ENCODE measurements at regions not wholly inside any gene's neighbourhood (a gene's known extent, or its start where the extent isn't known, plus 50 kb on each side); places are given as distances from the start of the nearest gene placed in this dataset.

DNA sequence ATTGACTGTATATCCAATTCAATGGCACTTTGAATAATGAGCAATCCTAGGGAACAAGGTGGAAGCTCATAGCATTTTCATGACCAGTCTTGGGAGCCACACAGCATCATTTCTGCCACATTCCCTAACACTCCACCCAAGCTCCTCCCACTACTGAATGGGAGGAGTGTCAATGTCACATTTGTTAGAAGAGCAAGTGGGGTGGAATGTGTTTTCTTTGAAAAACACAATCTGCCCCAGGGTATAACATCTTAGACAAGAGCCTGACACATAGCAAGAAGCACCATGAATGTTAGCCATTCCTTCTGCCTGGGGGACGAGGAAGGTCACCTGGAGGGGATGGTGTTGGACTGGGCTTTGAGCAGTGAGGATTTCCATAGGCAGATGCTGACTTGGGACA is 258.3 kb upstream of the PMEPA1 start:
- intact Hi-C loops (cut with DNase I) = no loop called here
- Histone ChIP-seq H3K36me3 (ENCODE audit: insufficient read depth in 1 of 2, low read depth in 1 of 2) (no peaks in the 10 kb centered on the region), H3K4me3 (no peak overlapping the region), H3K4me1 (no peaks in the 10 kb centered on the region), H3K27me3 (ENCODE audit: insufficient read depth in 3 of 3, low read length in 2 of 3) (peaks cover 0 to 4% (median 0%) of the 10 kb centered on the region in 3 donors), H3K27ac (no peak overlapping the region), H3K9me3 (no peaks in the 10 kb centered on the region)
- WGBS, 3 donors = 87 to 96% (median 90%) methylated on average over 1 of the region's 1 CpG
- TF ChIP-seq, protein P1, sequence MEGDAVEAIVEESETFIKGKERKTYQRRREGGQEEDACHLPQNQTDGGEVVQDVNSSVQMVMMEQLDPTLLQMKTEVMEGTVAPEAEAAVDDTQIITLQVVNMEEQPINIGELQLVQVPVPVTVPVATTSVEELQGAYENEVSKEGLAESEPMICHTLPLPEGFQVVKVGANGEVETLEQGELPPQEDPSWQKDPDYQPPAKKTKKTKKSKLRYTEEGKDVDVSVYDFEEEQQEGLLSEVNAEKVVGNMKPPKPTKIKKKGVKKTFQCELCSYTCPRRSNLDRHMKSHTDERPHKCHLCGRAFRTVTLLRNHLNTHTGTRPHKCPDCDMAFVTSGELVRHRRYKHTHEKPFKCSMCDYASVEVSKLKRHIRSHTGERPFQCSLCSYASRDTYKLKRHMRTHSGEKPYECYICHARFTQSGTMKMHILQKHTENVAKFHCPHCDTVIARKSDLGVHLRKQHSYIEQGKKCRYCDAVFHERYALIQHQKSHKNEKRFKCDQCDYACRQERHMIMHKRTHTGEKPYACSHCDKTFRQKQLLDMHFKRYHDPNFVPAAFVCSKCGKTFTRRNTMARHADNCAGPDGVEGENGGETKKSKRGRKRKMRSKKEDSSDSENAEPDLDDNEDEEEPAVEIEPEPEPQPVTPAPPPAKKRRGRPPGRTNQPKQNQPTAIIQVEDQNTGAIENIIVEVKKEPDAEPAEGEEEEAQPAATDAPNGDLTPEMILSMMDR (IDR thresholded peaks at IDR 0.05) = no peak
- no peak for ATAC-seq
- DNase-seq = no peak

- Histone ChIP-seq H3K4me1 (no peaks in the 10 kb centered on the region), H3K36me3 (ENCODE audit: insufficient read depth in 1 of 2, low read depth in 1 of 2) (no peaks in the 10 kb centered on the region), H3K27ac (no peak overlapping the region), H3K4me3 (no peak overlapping the region), H3K27me3 (ENCODE audit: insufficient read depth in 3 of 3, low read length in 2 of 3) (peaks cover 0 to 4% (median 0%) of the 10 kb centered on the region in 3 donors), H3K9me3 (no peaks in the 10 kb centered on the region)
- TF ChIP-seq, protein P1 (IDR thresholded peaks at IDR 0.05) = no peak
- ATAC-seq = no peak
- WGBS, 3 donors = 72 to 79% (median 79%) methylated on average over 10 of the region's 10 CpGs
- no peak for DNase-seq
- intact Hi-C loops (cut with DNase I) = no loop called here
Measured at GRCh38 chr20:57967364-57967763, 257.5 kb upstream of the PMEPA1 start.

DNA sequence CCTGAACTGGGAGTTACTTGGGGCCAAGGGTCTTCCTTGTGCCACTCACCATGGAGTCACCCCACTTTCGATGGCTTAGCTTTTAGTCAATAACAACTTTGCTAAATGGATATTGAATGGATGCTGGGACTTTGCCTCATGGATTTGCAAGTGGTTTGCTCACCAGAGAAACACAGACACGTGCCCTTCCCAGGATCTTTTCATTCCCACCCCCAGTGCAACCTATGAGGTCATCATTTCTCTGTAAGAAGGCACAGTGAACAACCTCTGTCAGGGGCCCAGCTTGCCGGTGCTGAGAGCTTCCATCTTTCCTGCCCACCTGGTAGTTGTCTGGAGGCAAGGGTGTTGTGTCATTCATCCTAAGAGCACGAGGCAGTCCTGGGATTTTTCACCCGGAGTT is 256.8 kb upstream of the PMEPA1 start:
- Histone ChIP-seq H3K27ac (no peak overlapping the region), H3K4me3 (no peak overlapping the region), H3K9me3 (no peaks in the 10 kb centered on the region), H3K27me3 (ENCODE audit: insufficient read depth in 3 of 3, low read length in 2 of 3) (peaks cover 0 to 4% (median 0%) of the 10 kb centered on the region in 3 donors), H3K36me3 (ENCODE audit: insufficient read depth in 1 of 2, low read depth in 1 of 2) (no peaks in the 10 kb centered on the region), H3K4me1 (no peaks in the 10 kb centered on the region)
- TF ChIP-seq, protein P1 (IDR thresholded peaks at IDR 0.05) = no peak
- 79 to 83% (median 80%) methylated on average over 5 of the region's 5 CpGs for WGBS, 3 donors
- DNase-seq (no peak), ATAC-seq (no peak)
- intact Hi-C loops (cut with DNase I) = no loop called here

DNA sequence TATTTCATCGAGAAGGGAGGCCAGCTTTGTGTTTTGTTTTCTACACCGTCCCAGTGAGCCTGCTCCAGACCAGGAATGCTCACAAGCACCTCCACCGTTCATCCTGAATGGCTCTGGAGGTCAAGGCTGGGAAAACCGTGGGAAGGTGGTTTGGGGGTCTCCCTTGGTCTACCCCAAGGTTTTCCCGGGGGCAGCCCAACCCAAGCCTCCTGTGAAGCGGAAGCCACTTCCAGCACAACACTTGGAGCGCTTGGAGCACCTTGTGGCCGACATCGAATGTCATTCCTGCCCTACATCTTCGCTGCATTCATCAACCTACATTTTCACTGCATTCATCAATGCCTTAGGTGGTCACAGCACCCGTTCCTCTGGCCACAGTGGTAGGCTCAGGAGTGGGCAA is 255.6 kb upstream of the PMEPA1 start:
- no peak for DNase-seq
- intact Hi-C loops (cut with DNase I) = no loop called here
- ATAC-seq = no peak
- no peak overlapping the region for H3K4me3 ChIP-seq
- H3K4me1 ChIP-seq = no peaks in the 10 kb centered on the region
- TF ChIP-seq, protein P1 (IDR thresholded peaks at IDR 0.05) = no peak
- no peak overlapping the region for H3K27ac ChIP-seq
- no peaks in the 10 kb centered on the region for H3K36me3 ChIP-seq (ENCODE audit: insufficient read depth in 1 of 2, low read depth in 1 of 2)
- H3K9me3 ChIP-seq = no peaks in the 10 kb centered on the region
- 78 to 92% (median 89%) methylated on average over 11 of the region's 11 CpGs for WGBS, 3 donors
- peaks cover 0 to 4% (median 0%) of the 10 kb centered on the region in 3 donors for H3K27me3 ChIP-seq (ENCODE audit: insufficient read depth in 3 of 3, low read length in 2 of 3)

Measured in psoas muscle (tissue), 7 donors.